OCI-M1 (cell line): ENCODE measurements at regions not wholly inside any gene's neighbourhood (a gene's known extent, or its start where the extent isn't known, plus 50 kb on each side); places are given as distances from the start of the nearest gene placed in this dataset.
A peak's percentile ranks its signal among the peaks of the same experiment; 100 is the strongest.
"Not testable (repeated sequence)": the region's sequence is repeated elsewhere in the genome, so short reads cannot be mapped to it uniquely, and the experiment has no call there.

Source experiments
- DNase-seq: peaks from one replicate; lab custom pipeline; 2025; lab: John Stamatoyannopoulos, UW

DNA sequence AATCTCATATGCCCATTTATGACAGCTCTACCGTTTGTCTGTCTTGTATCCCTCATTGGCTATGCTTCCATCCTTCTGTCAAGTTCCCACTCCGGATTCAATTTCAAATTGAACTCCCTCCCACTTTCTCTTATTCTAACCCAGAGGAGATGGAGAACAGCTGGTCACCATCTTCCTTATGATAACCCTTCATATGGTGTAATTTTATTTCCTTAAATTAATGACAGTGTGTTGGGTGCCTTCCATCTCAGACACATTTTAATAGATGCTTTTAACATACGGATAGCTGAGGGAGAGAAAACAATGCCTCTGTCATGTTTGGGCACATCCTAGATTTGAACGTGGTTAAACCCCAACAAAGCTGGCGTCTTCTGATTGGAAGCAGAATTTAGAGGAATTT lies 103.0 kb upstream of the PLXNA2 start:
- DNase-seq = no peak

DNA sequence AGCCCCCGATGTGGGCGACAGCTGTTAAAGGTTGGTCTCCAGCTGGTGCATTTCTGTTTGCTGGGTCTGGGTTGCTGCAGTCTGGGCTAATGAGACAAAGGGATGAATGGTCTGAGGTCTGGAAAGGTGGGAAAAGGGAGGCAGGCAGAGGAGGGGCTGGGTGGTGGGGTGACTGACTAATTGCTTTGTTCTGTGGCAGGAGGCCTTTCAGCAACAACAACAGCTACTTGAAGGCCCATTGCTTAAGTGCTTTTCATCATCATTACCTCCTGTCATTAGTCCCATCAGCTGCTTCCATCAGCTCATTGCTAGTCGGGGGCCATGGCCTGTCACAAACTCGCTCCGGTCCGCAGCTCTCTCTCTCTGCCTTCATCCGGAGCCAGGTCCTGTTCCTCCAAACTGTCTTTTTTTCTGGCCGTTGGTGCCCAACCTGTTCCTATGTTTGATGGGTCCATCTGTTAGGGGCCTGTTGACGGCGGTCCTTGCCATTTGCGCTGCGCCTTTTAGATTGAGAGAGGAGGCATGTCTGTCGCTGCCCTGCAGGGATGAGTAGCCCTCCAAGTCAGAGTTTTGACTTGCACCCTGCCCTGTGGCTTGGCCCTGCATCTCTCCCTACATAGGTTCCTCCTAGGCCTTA lies 105.6 kb upstream of the PLXNA2 start:
- DNase-seq = no peak

DNA sequence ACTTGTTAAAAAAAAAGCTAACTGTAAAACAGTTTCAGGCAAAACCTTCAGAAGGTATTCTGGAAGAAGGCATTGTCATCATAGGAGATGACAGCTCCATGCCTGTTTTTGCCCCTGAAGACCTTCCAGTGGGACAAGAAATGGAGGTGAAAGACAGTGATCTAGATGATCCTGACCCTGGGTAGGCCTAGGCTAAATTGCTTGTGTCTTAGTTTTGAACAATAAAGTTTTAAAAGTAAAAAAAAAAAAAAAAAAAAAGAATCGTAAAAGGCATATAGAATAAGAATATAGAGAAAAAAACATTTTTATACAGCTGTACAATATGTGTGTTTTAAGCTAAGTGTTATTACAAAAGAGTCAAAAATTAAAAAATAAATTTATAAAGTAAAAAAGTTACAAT lies 106.6 kb upstream of the PLXNA2 start:
- no peak for DNase-seq

DNA sequence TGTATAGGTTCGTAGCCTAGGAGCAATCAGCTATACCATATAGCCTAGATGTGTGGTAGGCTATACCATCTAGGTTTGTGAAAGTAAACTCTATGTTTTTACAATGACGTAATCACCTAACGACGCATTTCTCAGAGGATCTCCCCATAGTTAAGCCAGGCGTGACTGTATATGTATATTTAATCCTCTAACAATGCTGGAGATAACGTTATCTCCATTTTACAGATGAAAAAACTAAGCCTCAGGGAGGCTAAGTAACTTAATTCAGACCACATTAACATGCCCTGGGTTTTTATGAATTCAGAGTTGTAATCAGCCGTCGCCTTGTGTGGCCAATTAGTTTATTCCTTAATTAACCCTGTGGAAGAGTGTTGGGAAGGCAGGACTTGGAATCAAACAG lies 107.7 kb upstream of the PLXNA2 start:
- DNase-seq = peak; percentile 85

DNA sequence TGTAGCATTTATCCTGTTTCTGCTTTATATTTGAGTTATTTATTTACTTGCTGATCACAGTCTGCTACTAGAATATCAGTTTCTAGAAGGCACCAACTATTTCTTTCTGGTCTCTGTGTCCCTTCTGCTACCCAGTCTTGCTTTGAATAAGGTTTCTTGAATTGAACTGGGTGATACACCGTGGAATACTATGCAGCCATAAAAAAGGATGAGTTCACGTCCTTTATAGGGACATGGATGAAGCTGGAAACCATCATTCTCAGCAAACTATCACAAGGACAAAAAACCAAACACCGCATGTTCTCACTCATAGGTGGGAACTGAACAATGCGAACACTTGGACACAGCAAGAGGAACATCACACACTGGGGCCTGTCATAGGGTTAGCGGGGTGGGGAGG lies 109.6 kb upstream of the PLXNA2 start:
- not testable (repeated sequence) for DNase-seq

DNA sequence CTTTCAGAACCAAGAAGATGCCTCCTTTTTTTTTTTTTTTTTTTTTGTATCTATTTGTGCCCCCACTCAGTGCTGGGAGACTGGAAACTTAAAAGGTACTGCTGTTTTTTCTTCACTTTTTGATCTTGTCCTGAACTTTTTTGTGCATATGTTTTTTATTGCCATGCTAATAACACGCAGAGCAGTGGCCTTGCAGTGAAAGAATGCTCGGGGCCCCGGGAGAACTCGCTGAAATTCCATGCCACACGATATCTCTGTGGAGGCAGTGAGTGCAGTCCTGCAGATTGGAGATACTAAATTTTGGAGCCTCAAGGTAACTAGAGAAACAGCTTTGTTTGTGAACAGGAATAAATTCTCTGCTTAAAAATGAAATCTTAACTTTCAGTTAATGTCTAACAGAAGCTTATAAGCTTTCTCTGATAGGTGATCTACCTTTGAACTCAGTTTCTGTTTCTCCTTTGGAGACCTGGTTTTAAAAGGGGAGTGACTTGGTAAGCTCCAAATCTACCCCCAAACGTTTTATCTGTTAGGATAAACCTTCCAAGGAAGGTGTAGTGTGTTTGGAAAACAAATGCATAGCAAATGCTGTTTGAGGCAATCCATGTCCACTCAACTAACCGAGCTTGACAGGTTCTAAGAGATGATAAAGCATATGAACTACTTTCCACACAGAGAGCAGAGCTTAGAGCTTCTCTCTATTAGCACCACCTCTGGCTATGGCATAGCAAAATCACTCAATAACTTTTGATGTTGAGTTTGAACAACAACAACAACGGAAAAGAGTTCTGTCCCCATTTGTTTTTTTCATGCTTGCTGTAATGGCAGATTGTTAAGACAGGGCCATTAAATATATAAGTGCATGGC lies 113.7 kb upstream of the PLXNA2 start:
- no peak for DNase-seq

DNA sequence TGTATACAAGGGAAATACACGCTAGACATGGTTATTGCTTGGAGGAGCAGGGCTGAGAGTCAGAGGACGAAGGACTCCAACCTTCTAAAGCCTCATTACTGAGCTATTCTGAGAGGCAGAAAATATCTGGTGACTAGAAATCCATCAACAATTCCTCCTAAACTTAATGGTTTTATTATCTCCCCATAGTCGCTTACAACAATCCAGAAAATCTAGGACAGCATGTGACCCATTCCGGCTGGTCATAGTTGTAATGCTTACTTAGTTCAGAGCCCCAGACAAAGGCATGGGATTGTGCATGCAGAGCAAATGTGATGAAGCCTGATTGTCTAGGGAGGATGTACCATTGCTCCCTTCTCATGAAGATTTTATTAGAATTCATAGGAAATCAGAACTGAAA lies 114.5 kb upstream of the PLXNA2 start:
- no peak for DNase-seq

DNA sequence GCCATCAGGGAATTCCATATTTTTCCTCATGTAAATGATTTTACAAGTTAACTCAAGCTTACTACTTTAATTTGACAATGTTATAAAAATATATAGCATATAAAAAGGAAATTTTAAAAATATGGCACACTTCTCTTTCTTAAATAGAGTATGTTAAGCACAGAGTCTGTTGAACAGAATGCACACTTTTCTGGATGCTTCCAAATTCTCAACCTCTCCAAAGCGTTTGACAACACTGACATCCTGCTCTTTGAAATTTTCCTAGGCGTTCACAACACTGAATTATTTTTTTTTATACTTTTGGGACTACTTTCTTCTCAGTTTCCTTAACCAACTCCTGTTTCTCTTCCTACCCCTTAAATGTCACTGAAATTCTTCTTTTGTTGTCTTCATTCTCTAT lies 117.8 kb upstream of the PLXNA2 start:
- DNase-seq = no peak

DNA sequence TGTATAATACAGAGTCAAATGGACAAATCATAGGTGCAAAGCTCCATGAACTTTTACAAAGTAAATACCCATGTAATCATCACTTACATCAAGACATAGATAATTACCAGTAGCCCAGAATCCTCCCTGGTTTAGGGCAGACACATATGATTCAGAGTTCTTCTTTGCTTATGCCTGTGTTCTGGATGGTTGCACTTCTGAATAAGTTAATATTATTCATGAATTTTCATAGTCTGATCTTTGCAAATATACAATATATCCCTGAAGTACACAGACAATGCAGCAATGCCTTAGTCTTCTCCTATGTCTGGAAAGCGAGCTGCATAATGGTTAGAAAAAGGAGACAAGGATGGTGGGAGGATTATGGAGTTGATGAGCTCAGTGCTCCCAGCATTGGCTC lies 122.4 kb upstream of the PLXNA2 start:
- no peak for DNase-seq

DNA sequence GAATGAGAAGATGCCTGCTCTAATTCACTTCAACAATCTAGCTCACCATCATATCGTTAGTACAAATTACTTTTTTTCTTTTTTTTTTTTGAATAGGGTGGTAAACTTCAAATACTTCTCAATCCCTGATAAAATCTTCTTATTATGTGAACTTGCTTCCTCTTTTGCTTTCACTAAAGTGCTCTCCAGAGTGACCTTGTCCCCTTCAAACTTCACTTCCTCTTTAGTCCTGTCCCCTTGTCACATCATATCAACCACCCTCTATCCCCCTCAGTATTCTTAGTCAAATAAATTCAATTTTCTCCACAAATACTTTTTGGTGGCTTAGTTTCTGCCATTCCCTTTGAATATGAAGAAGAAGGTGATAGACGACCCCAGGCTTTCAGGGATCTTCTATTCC lies 124.9 kb upstream of the PLXNA2 start:
- DNase-seq = peak; percentile 88

DNA sequence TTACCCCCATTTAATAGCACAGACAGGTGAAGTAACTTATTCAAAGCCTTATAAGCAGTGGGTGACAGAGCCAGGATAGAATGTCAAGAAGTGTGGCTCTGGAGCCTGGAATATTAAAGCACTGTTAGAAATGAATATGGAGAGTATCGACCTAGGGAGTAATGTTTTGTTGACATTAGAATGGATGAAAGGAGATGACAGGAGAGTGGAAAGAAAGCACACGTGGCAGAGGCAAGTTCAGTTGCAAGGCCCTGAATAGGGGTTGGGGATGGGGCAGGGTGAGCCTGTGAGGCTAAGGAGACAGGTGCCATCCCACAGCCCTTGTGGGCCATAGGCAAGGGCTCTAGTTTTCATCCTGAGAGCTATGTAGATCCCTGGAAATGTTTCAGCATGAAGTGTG lies 125.5 kb upstream of the PLXNA2 start:
- DNase-seq = no peak

DNA sequence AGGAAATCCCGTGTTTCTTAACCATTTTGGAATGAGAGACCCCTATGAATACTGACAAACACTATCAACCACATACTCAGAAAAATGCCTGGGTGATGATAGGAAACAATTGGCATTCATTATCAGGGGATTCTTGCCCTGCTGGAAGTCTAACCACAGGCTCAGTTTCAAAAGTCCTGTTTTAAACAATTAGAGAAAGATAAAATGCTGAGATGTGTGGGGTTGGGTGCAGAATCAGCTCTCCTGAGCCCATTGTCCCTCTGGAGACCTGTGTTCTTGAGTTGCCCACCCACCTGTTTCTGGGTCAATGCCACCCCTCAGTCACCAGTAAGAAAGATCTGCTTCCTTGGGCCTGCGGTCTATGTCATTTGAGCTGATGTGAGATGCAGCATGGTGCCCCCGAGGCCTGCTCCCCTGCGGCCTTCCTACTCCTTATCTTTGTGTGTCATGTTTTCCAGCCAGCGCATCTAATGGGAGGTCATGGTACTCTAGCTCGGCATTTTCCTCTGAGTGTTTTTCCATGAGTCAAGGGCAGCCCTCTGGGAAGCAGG lies 130.3 kb upstream of the PLXNA2 start:
- peak; percentile 28 for DNase-seq

DNA sequence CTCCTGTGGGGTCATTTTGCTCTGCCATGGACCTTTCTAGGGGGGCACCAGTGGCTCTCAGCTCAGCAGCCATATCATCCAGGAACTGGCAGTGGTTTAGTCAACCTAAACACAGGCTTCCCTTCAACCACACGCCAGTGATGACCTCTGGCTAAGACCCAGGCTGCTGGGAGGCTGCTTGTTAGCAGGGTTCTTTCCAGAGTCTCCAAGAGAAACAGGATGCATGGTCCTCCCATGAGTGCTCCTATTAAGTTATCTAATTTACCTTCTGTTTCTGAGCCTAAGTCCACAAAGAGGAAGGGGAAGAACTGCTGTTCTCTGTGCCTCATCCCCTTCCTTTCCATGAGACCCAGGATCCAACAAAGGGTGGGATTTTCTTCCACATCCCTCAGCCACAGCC lies 137.3 kb upstream of the PLXNA2 start:
- peak; percentile 9 for DNase-seq

DNA sequence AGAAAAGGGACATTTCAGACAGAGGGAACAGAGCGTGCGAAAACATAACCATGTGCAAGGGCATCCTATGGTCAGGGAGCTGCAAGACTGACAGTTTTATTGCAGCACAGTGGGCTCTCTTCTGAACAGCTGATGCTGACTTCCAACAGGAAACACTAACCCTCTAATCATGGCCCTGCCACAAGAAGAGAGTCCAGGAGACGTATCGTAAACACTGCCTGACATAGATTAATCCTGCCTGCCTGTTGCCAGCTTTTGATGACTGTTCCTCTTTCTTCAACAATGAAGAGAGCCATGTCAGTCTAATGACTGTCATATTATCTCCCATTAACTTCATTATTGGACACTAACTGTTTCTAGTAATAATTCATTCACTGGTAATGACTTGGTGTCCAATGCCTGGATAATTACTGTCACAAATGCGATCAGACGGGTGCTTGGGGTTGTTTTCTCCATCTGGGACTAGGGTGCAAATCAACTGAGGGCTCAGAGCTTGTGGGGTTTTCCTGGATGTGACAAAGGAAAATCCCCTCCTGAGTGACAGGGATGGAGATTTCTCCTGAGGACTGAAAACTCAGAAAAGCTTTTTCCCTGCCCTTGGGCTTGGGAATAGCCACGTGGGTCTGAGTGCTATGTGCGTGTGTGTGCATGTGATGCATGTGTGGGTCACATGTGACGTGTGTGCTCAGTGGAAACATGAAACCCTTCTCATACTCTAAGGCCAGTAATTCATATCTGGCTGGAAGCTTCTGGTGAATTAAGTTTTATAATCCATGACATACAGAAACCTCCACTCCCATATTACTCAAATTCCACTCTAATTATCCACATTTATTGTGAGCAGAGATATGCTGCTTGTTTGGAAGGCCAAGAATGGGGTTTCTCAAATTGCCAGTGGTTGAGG lies 144.0 kb upstream of the PLXNA2 start:
- DNase-seq = no peak

DNA sequence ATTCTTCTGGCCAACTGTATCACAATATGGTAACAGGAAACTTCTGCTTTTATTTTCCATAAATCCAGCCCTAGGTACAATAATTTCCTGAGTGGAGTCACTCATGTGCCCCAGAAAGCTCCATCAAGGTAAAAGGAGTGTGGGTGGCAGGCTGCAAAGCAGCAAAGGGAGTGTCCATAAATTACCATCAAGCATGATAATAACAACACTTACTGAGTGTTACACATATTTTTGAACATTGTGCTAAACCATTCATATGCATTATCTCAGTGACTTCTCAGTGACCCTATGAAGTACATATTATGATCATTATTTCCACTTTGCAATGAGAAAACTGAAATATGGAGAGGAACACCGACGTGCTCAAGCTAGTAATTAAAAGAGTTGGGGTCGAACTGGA lies 149.2 kb upstream of the PLXNA2 start:
- DNase-seq = no peak

DNA sequence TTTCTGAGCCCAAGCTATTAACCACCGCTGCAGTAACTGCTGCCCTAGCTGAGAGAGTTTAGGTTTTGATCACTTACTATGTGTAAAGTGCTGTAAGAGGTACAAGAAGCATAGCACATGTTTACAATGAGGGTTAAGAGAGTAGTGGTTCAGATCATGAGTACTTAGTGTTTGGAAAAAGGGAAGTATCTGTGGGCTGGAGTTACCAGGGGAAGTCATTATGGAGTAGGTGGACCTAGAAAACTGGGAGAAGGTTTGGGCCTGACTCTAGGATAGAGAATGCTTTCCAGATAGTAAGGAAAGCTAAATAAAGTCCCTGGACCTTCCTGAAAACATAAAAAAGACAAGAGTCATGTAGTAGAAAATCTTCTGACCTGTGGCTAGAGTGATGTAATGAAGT lies 149.6 kb upstream of the PLXNA2 start:
- peak; percentile 7 for DNase-seq

DNA sequence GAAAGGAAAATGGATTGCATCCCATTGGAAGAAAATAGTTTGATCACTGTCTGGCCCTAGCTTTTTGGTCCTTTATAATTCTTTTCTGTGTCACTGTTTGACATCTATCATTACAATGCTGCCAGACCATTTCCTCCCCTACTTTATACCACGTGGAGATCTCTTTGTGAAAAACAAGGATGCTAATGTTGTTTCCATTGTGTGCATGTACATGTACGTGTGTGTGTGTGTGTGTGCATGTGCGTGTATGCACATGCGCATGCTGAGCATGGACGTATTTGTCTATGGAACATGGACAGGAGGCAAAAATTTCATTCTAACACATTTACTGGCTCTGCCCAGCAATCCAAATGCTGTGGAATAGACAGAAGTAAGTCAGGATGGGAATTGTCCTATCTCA lies 153.1 kb upstream of the PLXNA2 start:
- DNase-seq = no peak

DNA sequence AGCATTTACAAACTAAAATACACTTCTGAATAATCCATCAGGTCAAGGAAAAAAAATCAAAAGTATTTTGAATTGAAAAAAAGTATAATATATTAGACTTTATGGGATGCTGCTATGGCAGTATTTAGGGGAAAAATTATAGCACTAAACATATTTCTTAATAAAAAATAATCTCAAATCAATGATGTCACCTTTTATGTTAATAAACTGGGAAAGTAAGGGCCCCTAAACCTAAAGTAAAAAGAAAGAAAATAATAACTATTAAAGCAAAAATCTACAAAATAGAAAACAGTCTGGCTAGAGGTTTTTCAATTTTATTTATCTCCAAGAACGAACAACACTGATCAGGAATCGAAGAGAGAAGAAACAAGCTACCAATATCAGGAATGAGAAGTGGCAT lies 160.8 kb upstream of the PLXNA2 start:
- no peak for DNase-seq

DNA sequence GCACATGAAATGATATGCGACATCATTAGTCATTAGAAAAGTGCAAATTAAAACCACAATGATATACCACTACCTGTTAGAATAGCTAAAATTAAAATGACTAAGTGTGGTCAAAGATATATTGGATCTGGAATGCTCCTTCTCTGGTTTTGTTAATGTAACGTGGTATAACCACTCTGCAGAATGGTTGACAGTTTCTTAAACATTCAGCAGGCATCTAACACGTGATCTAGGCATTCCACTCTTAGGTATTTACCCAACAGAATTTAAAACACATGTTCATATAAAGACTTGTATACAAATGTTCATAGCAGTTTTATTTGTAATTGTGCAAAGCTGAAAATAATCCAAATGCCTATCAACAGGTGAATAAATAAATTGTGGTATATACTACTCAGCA lies 165.0 kb upstream of the PLXNA2 start:
- no peak for DNase-seq

DNA sequence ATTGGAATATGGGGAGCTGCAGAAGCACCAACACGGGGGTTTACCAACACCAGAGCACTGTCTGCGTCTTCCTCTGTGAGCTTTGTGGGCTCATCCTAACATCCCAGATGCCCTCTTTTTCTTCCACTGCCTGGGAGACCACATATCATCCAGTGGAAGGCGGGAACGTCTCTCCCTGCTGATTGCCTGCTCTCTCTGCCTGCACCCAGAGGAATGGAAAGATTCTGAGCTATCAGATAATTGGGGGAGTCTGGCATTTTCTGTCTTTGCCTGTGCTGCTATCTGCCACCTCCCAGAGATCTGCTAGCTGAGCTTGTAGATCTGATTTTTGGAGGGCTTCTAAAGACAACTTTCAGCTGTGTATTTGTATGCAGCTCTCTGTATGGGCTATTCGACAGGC lies 166.2 kb upstream of the PLXNA2 start:
- DNase-seq = no peak

DNA sequence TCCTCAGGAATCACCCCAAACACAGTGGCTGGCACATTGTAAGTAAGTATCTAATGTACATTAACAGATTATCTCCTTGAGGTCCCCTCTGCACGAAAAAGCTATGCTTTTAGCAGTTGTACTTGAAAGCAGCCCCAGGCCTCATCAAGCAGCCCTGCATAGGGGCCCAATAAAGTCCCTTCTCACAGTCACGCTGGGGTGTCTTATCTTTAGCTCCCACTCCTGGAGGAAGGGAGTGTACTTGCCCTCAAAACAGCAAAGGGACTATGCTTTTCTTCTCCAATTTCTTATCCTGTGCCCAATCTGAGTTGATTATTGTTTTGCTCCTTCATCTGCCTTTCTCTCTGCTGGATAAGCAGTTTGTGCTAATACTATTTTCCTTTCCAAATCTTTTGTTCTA lies 168.8 kb upstream of the PLXNA2 start:
- DNase-seq = peak; percentile 49

DNA sequence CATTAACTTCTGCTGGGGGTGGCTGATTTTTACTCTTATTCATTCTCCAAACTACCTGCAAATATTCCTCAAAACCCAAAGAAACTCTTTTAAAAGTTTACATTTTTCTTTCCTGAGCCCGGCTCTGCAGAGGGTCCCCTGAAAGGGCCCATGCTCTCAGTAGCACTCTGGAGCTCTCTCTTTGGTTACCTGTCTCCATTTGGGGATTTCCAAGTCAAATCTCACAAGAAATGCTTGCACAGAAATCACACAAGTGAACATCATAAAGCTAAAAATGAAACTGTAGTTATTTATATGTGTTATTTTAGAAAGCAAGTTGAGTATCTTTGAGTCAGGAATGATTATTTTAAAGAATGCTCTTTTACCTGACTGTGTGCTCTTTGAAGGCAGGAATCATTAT lies 174.5 kb upstream of the PLXNA2 start:
- no peak for DNase-seq
